Type B pancreatic cell (in vitro differentiated cells): ENCODE measurements at regions not wholly inside any gene's neighbourhood (a gene's known extent, or its start where the extent isn't known, plus 50 kb on each side); places are given as distances from the start of the nearest gene placed in this dataset.

Experiments used
- DNase-seq: peaks from one replicate; pipeline ENCODE4 v3.0.0; 2021; ENCODE audit warnings: mixed read lengths; ENCODE audit not compliant: unreplicated experiment; ENCODE audit errors: extremely low spot score
- H3K27ac Mint-ChIP-seq: 2 replicates; pipeline ENCODE4 v1.8.0; 2021; ENCODE audit warnings: mild to moderate bottlenecking, mixed read lengths
- H3K27me3 Mint-ChIP-seq: 2 replicates; pipeline ENCODE4 v1.8.0; 2021; ENCODE audit warnings: mixed read lengths
- H3K36me3 Mint-ChIP-seq: 2 replicates; pipeline ENCODE4 v1.8.0; 2021; ENCODE audit warnings: mixed read lengths
- H3K4me1 Mint-ChIP-seq: one replicate; pipeline ENCODE4 v1.8.0; 2021; ENCODE audit warnings: mixed read lengths; ENCODE audit not compliant: unreplicated experiment
- H3K4me3 Mint-ChIP-seq: 2 replicates; pipeline ENCODE4 v1.8.0; 2021; ENCODE audit warnings: mild to moderate bottlenecking, mixed read lengths
- H3K9me3 Mint-ChIP-seq: 2 replicates; pipeline ENCODE4 v1.8.0; 2021; ENCODE audit warnings: mixed read lengths
- CTCF ChIP-seq: fragments of 200-600 bp; sonication (generic); conservative IDR thresholded peaks from 2 replicates; pipeline ENCODE4 v1.5.0; 2021; ENCODE audit warnings: antibody characterized with exemption, mild to moderate bottlenecking

GRCh38 chr21:15283138-15283537, 218.3 kb upstream of the NRIP1 start:
- H3K4me1 Mint-ChIP-seq: no peaks in the 10 kb centered on the region
- no peaks in the 10 kb centered on the region for H3K36me3 Mint-ChIP-seq
- no peak for DNase-seq
- TF ChIP-seq CTCF: no peak
- H3K27ac Mint-ChIP-seq: no peak overlapping the region
- H3K9me3 Mint-ChIP-seq: peaks cover 7% of the 10 kb centered on the region
- H3K27me3 Mint-ChIP-seq: no peaks in the 10 kb centered on the region
- H3K4me3 Mint-ChIP-seq: no peak overlapping the region

DNA sequence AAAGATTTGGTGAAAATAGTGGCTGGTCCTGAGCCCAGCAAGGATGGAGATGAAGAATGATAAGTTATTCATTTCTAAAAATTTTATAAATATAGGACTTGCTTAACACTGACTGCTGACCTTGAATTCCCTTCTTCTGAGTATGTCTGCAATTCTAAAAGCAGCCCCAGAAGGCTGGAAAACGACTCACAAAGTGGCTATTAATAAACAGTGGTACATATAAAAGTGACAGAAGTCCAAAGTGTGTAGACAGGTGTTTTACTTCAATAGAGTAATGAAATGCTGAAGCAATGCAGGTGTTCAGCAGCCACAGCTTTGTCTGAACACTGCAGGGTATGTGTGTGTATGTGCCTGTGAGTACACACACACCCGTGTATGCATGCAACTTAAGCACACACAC, 219.0 kb upstream of the NRIP1 start:
- no peak for DNase-seq
- no peaks in the 10 kb centered on the region for H3K4me1 Mint-ChIP-seq
- H3K27ac Mint-ChIP-seq: no peak overlapping the region
- no peaks in the 10 kb centered on the region for H3K36me3 Mint-ChIP-seq
- H3K4me3 Mint-ChIP-seq: no peak overlapping the region
- no peak for TF ChIP-seq CTCF
- H3K27me3 Mint-ChIP-seq: no peaks in the 10 kb centered on the region
- H3K9me3 Mint-ChIP-seq: peaks cover 7% of the 10 kb centered on the region

GRCh38 chr21:15285556-15285955, 220.8 kb upstream of the NRIP1 start:
- Mint-ChIP-seq H3K36me3 (no peaks in the 10 kb centered on the region), H3K4me1 (no peaks in the 10 kb centered on the region), H3K4me3 (no peak overlapping the region), H3K27me3 (no peaks in the 10 kb centered on the region), H3K27ac (no peak overlapping the region), H3K9me3 (peaks cover 7% of the 10 kb centered on the region)
- DNase-seq: no peak
- no peak for TF ChIP-seq CTCF

GRCh38 chr21:15289246-15289645, 224.4 kb upstream of the NRIP1 start:
- no peaks in the 10 kb centered on the region for H3K27me3 Mint-ChIP-seq
- no peak overlapping the region for H3K27ac Mint-ChIP-seq
- H3K9me3 Mint-ChIP-seq: peaks cover 10% of the 10 kb centered on the region
- no peak for TF ChIP-seq CTCF
- no peak overlapping the region for H3K4me3 Mint-ChIP-seq
- H3K36me3 Mint-ChIP-seq: no peaks in the 10 kb centered on the region
- H3K4me1 Mint-ChIP-seq: peaks cover 19% of the 10 kb centered on the region
- DNase-seq: no peak

- DNase-seq: peak; percentile 69
- Mint-ChIP-seq H3K9me3 (peaks cover 8% of the 10 kb centered on the region), H3K4me1 (peaks cover 19% of the 10 kb centered on the region), H3K27ac (no peak overlapping the region), H3K4me3 (peak overlapping the region; percentile 8), H3K27me3 (no peaks in the 10 kb centered on the region), H3K36me3 (no peaks in the 10 kb centered on the region)
- TF ChIP-seq CTCF: no peak
Observed at GRCh38 chr21:15289896-15290841, 225.4 kb upstream of the NRIP1 start.
